Gastrocnemius medialis (tissue), 4 donors: ENCODE measurements at regions not wholly inside any gene's neighbourhood (a gene's known extent, or its start where the extent isn't known, plus 50 kb on each side); places are given as distances from the start of the nearest gene placed in this dataset.

Experiments used
- POLR2A ChIP-seq, 2 donors: fragments of 450-650 bp; IDR thresholded peaks; one replicate each; pipeline ENCODE4 v1.6.1; 2017; ENCODE audit warnings: antibody characterized with exemption in 2 of 2, mild to moderate bottlenecking in 2 of 2, moderate library complexity in 2 of 2
- TF ChIP-seq, protein P1 (sequence below), 5 experiments: fragments of 450-650 bp in 3 of 5; fragments of 200-600 bp in 2 of 5; sonication (generic) in 2 of 5; IDR thresholded peaks in 4 of 5; conservative IDR thresholded peaks in 1 of 5; 1 replicate in 4 of 5; 2 replicates in 1 of 5; pipeline ENCODE4 v1.5.1; 2016 to 2019; ENCODE audit warnings: antibody characterized with exemption in 5 of 5, mild to moderate bottlenecking in 3 of 5, moderate library complexity in 3 of 5

- TF ChIP-seq, protein P1, sequence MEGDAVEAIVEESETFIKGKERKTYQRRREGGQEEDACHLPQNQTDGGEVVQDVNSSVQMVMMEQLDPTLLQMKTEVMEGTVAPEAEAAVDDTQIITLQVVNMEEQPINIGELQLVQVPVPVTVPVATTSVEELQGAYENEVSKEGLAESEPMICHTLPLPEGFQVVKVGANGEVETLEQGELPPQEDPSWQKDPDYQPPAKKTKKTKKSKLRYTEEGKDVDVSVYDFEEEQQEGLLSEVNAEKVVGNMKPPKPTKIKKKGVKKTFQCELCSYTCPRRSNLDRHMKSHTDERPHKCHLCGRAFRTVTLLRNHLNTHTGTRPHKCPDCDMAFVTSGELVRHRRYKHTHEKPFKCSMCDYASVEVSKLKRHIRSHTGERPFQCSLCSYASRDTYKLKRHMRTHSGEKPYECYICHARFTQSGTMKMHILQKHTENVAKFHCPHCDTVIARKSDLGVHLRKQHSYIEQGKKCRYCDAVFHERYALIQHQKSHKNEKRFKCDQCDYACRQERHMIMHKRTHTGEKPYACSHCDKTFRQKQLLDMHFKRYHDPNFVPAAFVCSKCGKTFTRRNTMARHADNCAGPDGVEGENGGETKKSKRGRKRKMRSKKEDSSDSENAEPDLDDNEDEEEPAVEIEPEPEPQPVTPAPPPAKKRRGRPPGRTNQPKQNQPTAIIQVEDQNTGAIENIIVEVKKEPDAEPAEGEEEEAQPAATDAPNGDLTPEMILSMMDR (IDR thresholded peaks at IDR 0.05 in 4 of 5, conservative IDR thresholded peaks at IDR 0.05 in 1 of 5): no peak
- TF ChIP-seq POLR2A (IDR thresholded peaks at IDR 0.05): no peak
These were observed 138.1 kb upstream of the KL start for GRCh38 chr13:32878163-32878562.
